ENCODE measurements at regions not wholly inside any gene's neighbourhood (a gene's known extent, or its start where the extent isn't known, plus 50 kb on each side); places are given as distances from the start of the nearest gene placed in this dataset.
"Not testable (repeated sequence)": the region's sequence is repeated elsewhere in the genome, so short reads cannot be mapped to it uniquely, and the experiment has no call there.

GRCh38 chr11:33988586-33989370, 62.8 kb upstream of the CAPRIN1 start:
- Histone ChIP-seq H3K27ac (no peak overlapping the region), H3K9me3 (replicated peaks in 1 of 11) (peaks cover 7 to 32% (median 23%) of the 10 kb centered on the region in 11 experiments; a peak in 21 of 22 replicates), H3K4me2 (no peak overlapping the region), H4K20me1 (no peaks in the 10 kb centered on the region), H3K4me3 (no peak overlapping the region), H3K27me3 (no peaks in the 10 kb centered on the region), H3K4me1 (0 out of 20 replicates have a peak, but pooled peaks cover 0 to 2% (median 0%) of the 10 kb centered on the region in 10 experiments), H3K36me3 (no peaks in the 10 kb centered on the region), H3K9ac (no peak overlapping the region)
- TF ChIP-seq Cebpa-rat (IDR thresholded peaks at IDR 0.05), result no peak

- Histone ChIP-seq H3K9me3 (replicated peaks in 1 of 11) (peaks cover 7 to 32% (median 23%) of the 10 kb centered on the region in 11 experiments; a peak in 21 of 22 replicates), H3K4me3 (no peak overlapping the region), H4K20me1 (no peaks in the 10 kb centered on the region), H3K36me3 (no peaks in the 10 kb centered on the region), H3K4me1 (0 out of 20 replicates have a peak, but pooled peaks cover 0 to 2% (median 0%) of the 10 kb centered on the region in 10 experiments), H3K27me3 (no peaks in the 10 kb centered on the region), H3K27ac (no peak overlapping the region), H3K9ac (no peak overlapping the region), H3K4me2 (no peak overlapping the region)
- TF ChIP-seq Cebpa-rat (IDR thresholded peaks at IDR 0.05), result no peak
Measured at GRCh38 chr11:33987975-33988580, 63.5 kb upstream of the CAPRIN1 start.

- Histone ChIP-seq H3K4me1 (0 out of 20 replicates have a peak, but pooled peaks cover 0 to 2% (median 0%) of the 10 kb centered on the region in 10 experiments), H3K36me3 (no peaks in the 10 kb centered on the region), H4K20me1 (no peaks in the 10 kb centered on the region), H3K4me3 (no peak overlapping the region), H3K9ac (no peak overlapping the region), H3K9me3 (replicated peaks in 1 of 11) (peaks cover 4 to 28% (median 21%) of the 10 kb centered on the region in 11 experiments; a peak in 21 of 22 replicates), H3K27ac (no peak overlapping the region), H3K27me3 (no peaks in the 10 kb centered on the region), H3K4me2 (no peak overlapping the region)
- no peak for TF ChIP-seq Cebpa-rat (IDR thresholded peaks at IDR 0.05)
Measured at GRCh38 chr11:33987545-33987944, 64.0 kb upstream of the CAPRIN1 start.

GRCh38 chr11:33986597-33987501, 64.7 kb upstream of the CAPRIN1 start:
- H3K4me2 ChIP-seq, H3K4me1 ChIP-seq, H4K20me1 ChIP-seq, H3K27ac ChIP-seq, H3K9ac ChIP-seq, H3K4me3 ChIP-seq, H3K27me3 ChIP-seq, H3K36me3 ChIP-seq: not testable (repeated sequence)
- H3K9me3 ChIP-seq (replicated peaks in 1 of 11), result peaks cover 0 to 24% (median 20%) of the 10 kb centered on the region in 11 experiments; a peak in 20 of 22 replicates

- Histone ChIP-seq H3K36me3 (no peaks in the 10 kb centered on the region), H3K9ac (no peak overlapping the region), H3K4me2 (no peak overlapping the region), H3K9me3 (replicated peaks in 1 of 11) (peaks cover 0 to 18% (median 14%) of the 10 kb centered on the region in 11 experiments; a peak in 19 of 22 replicates), H3K27me3 (no peaks in the 10 kb centered on the region), H4K20me1 (no peaks in the 10 kb centered on the region), H3K4me1 (no peaks in the 10 kb centered on the region), H3K27ac (no peak overlapping the region), H3K4me3 (no peak overlapping the region)
- no peak for TF ChIP-seq Cebpa-rat (IDR thresholded peaks at IDR 0.05)
Measured at GRCh38 chr11:33984682-33985389, 66.7 kb upstream of the CAPRIN1 start.

- peaks cover 0 to 5% (median 0%) of the 10 kb centered on the region in 11 experiments; a peak in 3 of 22 replicates for H3K9me3 ChIP-seq (replicated peaks in 1 of 11)
- H3K9ac ChIP-seq, result no peak overlapping the region
- no peaks in the 10 kb centered on the region for H3K27me3 ChIP-seq
- no peaks in the 10 kb centered on the region for H3K36me3 ChIP-seq
- no peak overlapping the region for H3K4me2 ChIP-seq
- H3K4me3 ChIP-seq, result no peak overlapping the region
- TF ChIP-seq Cebpa-rat (IDR thresholded peaks at IDR 0.05), result no peak
- H3K27ac ChIP-seq, result no peak overlapping the region
- H3K4me1 ChIP-seq, result no peaks in the 10 kb centered on the region
- no peaks in the 10 kb centered on the region for H4K20me1 ChIP-seq
Measured at GRCh38 chr11:33982661-33983060, 68.9 kb upstream of the CAPRIN1 start.

GRCh38 chr11:33980897-33981296, 70.6 kb upstream of the CAPRIN1 start:
- TF ChIP-seq Cebpa-rat (IDR thresholded peaks at IDR 0.05), result no peak
- Histone ChIP-seq H3K9ac (no peak overlapping the region), H3K4me2 (no peak overlapping the region), H3K36me3 (no peaks in the 10 kb centered on the region), H3K4me3 (no peak overlapping the region), H3K4me1 (no peaks in the 10 kb centered on the region), H3K9me3 (replicated peaks in 1 of 11) (peaks cover 0 to 4% (median 0%) of the 10 kb centered on the region in 11 experiments; a peak in 3 of 22 replicates), H3K27ac (no peak overlapping the region), H3K27me3 (no peaks in the 10 kb centered on the region), H4K20me1 (no peaks in the 10 kb centered on the region)

- Histone ChIP-seq H3K4me3 (no peak overlapping the region), H3K27ac (no peak overlapping the region), H3K4me1 (no peaks in the 10 kb centered on the region), H3K9me3 (replicated peaks in 1 of 11) (no peaks in the 10 kb centered on the region), H3K27me3 (no peaks in the 10 kb centered on the region), H4K20me1 (no peaks in the 10 kb centered on the region), H3K4me2 (no peak overlapping the region), H3K9ac (no peak overlapping the region), H3K36me3 (no peaks in the 10 kb centered on the region)
- no peak for TF ChIP-seq Cebpa-rat (IDR thresholded peaks at IDR 0.05)
Measured at GRCh38 chr11:33978376-33978775, 73.2 kb upstream of the CAPRIN1 start.

All from BLaER1 treated with 17β-estradiol and CSF1 and Interleukin-3, amounts not matched to agents 10 nM and 100 nM (cell line).